ENCODE measurements at regions not wholly inside any gene's neighbourhood (a gene's known extent, or its start where the extent isn't known, plus 50 kb on each side); places are given as distances from the start of the nearest gene placed in this dataset.

GRCh38 chr4:123256901-123257300, 139.7 kb upstream of the SPRY1 start:
- peaks cover 5% of the 10 kb centered on the region for H3K27me3 Mint-ChIP-seq (ENCODE audit: unreplicated experiment)
- no peaks in the 10 kb centered on the region for H3K36me3 Mint-ChIP-seq (ENCODE audit: unreplicated experiment)
- H3K4me3 Mint-ChIP-seq (ENCODE audit: unreplicated experiment): no peak overlapping the region
- TF ChIP-seq, protein P1, sequence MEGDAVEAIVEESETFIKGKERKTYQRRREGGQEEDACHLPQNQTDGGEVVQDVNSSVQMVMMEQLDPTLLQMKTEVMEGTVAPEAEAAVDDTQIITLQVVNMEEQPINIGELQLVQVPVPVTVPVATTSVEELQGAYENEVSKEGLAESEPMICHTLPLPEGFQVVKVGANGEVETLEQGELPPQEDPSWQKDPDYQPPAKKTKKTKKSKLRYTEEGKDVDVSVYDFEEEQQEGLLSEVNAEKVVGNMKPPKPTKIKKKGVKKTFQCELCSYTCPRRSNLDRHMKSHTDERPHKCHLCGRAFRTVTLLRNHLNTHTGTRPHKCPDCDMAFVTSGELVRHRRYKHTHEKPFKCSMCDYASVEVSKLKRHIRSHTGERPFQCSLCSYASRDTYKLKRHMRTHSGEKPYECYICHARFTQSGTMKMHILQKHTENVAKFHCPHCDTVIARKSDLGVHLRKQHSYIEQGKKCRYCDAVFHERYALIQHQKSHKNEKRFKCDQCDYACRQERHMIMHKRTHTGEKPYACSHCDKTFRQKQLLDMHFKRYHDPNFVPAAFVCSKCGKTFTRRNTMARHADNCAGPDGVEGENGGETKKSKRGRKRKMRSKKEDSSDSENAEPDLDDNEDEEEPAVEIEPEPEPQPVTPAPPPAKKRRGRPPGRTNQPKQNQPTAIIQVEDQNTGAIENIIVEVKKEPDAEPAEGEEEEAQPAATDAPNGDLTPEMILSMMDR (IDR thresholded peaks at IDR 0.05; ENCODE audit: partially characterized antibody, unreplicated experiment): no peak
- DNase-seq: no peak
- H3K4me1 Mint-ChIP-seq (ENCODE audit: low read depth, unreplicated experiment): peaks cover 26% of the 10 kb centered on the region
- no peak overlapping the region for H3K27ac Mint-ChIP-seq (ENCODE audit: unreplicated experiment)
- H3K9me3 Mint-ChIP-seq (ENCODE audit: unreplicated experiment): peaks cover 8% of the 10 kb centered on the region

GRCh38 chr4:123257591-123257990, 139.0 kb upstream of the SPRY1 start:
- no peak for DNase-seq
- Mint-ChIP-seq H3K9me3 (ENCODE audit: unreplicated experiment) (peaks cover 8% of the 10 kb centered on the region), H3K4me1 (ENCODE audit: low read depth, unreplicated experiment) (peaks cover 26% of the 10 kb centered on the region), H3K4me3 (ENCODE audit: unreplicated experiment) (no peak overlapping the region), H3K27ac (ENCODE audit: unreplicated experiment) (no peak overlapping the region), H3K36me3 (ENCODE audit: unreplicated experiment) (no peaks in the 10 kb centered on the region), H3K27me3 (ENCODE audit: unreplicated experiment) (peaks cover 6% of the 10 kb centered on the region)
- TF ChIP-seq, protein P1 (IDR thresholded peaks at IDR 0.05; ENCODE audit: partially characterized antibody, unreplicated experiment): no peak

DNA sequence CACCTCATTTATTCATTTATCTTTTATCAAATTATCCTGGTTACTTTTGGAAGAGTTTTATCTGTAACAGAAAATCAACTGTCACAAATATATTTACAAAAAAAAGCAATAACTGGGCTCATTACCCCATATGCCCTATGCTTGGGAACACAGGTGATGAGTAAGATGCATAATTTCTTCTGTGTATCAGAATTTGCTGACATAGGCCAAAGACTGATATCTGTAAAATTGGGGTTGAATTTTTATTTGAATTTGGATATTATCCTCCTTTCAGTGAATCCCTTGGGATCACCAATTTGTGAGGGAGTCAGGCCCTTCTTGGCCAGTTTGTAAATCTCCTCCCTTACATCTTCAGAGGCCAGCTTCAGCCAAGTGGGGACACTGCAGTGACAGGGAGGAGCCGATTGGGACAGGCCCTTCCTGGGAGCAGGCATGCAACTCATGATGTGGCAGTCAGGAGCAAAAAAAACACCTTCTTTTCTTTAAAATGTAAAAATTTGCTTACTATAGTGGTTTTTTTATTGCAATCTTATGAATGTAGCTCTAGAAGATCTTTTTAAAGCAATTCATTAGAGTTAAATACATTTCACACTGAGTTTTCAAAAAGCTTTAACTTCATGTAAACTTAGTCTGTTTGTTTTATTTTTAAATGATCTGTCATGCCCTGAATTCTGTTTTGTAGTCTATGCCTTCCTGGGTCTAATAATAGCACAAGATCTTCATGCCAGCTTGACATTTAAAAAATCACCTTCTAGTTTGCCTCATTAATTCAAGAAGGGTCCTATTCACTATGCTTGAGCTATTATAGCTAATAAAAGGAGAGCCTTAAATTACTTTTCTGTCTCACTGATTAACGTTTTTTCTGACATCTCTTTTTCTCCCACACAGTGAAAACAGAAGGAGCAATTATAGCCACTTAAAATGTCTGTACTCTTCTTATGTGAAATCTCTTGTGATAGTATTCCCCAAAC, 136.6 kb upstream of the SPRY1 start:
- Mint-ChIP-seq H3K9me3 (ENCODE audit: unreplicated experiment) (peaks cover 8% of the 10 kb centered on the region), H3K4me1 (ENCODE audit: low read depth, unreplicated experiment) (peaks cover 26% of the 10 kb centered on the region), H3K27ac (ENCODE audit: unreplicated experiment) (peak overlapping the region; percentile 89), H3K4me3 (ENCODE audit: unreplicated experiment) (peak overlapping the region; percentile 4), H3K27me3 (ENCODE audit: unreplicated experiment) (peaks cover 7% of the 10 kb centered on the region), H3K36me3 (ENCODE audit: unreplicated experiment) (no peaks in the 10 kb centered on the region)
- peak; percentile 30 for DNase-seq
- TF ChIP-seq, protein P1 (IDR thresholded peaks at IDR 0.05; ENCODE audit: partially characterized antibody, unreplicated experiment): no peak

GRCh38 chr4:123260653-123261052, 135.9 kb upstream of the SPRY1 start:
- Mint-ChIP-seq H3K9me3 (ENCODE audit: unreplicated experiment) (peaks cover 8% of the 10 kb centered on the region), H3K36me3 (ENCODE audit: unreplicated experiment) (no peaks in the 10 kb centered on the region), H3K4me1 (ENCODE audit: low read depth, unreplicated experiment) (peaks cover 26% of the 10 kb centered on the region), H3K27me3 (ENCODE audit: unreplicated experiment) (peaks cover 7% of the 10 kb centered on the region), H3K4me3 (ENCODE audit: unreplicated experiment) (no peak overlapping the region), H3K27ac (ENCODE audit: unreplicated experiment) (peak overlapping the region; percentile 74)
- no peak for DNase-seq
- TF ChIP-seq, protein P1 (IDR thresholded peaks at IDR 0.05; ENCODE audit: partially characterized antibody, unreplicated experiment): no peak

GRCh38 chr4:123262080-123262479, 134.5 kb upstream of the SPRY1 start:
- no peaks in the 10 kb centered on the region for H3K36me3 Mint-ChIP-seq (ENCODE audit: unreplicated experiment)
- no peak overlapping the region for H3K27ac Mint-ChIP-seq (ENCODE audit: unreplicated experiment)
- H3K4me3 Mint-ChIP-seq (ENCODE audit: unreplicated experiment): no peak overlapping the region
- no peak for DNase-seq
- H3K4me1 Mint-ChIP-seq (ENCODE audit: low read depth, unreplicated experiment): peaks cover 26% of the 10 kb centered on the region
- TF ChIP-seq, protein P1 (IDR thresholded peaks at IDR 0.05; ENCODE audit: partially characterized antibody, unreplicated experiment): no peak
- peaks cover 8% of the 10 kb centered on the region for H3K9me3 Mint-ChIP-seq (ENCODE audit: unreplicated experiment)
- H3K27me3 Mint-ChIP-seq (ENCODE audit: unreplicated experiment): peaks cover 7% of the 10 kb centered on the region
